H1 (cell line): ENCODE measurements at regions not wholly inside any gene's neighbourhood (a gene's known extent, or its start where the extent isn't known, plus 50 kb on each side); places are given as distances from the start of the nearest gene placed in this dataset.

Source experiments
- CBX8 ChIP-seq: fragments of 300-800, 300-1000 bp; sonication (generic); IDR thresholded peaks from 2 replicates; pipeline ENCODE4 v1.7.1; 2016; ENCODE audit warnings: low read depth, low read length, borderline replicate concordance
- CHD2 ChIP-seq: IDR thresholded peaks from 2 replicates; pipeline ENCODE4 v1.6.1; 2012; ENCODE audit warnings: low read length, improper control_type of control experiment
- CTCF ChIP-seq, 3 experiments: IDR thresholded peaks; 1 replicate in 2 of 3; 2 replicates in 1 of 3; pipeline versions ENCODE4 v1.5.1 to v1.6.1; 2011; ENCODE audit warnings: low read length in 3 of 3, mild to moderate bottlenecking in 3 of 3, inconsistent platforms in 2 of 3, low read depth in 1 of 3, moderate library complexity in 1 of 3; ENCODE audit not compliant: insufficient read depth in 1 of 3; ENCODE audit errors: control extremely low read depth in 1 of 3
- JUN ChIP-seq: IDR thresholded peaks from 2 replicates; pipeline ENCODE4 v1.6.1; 2011; ENCODE audit warnings: low read depth, mild to moderate bottlenecking, improper control_type of control experiment, low read length
- POLR2A ChIP-seq, 2 experiments: IDR thresholded peaks; 1 replicate in 1 of 2; 2 replicates in 1 of 2; pipeline ENCODE4 v1.6.1; 2011; ENCODE audit warnings: low read depth in 2 of 2, low read length in 2 of 2, mild to moderate bottlenecking in 2 of 2; ENCODE audit errors: control extremely low read depth in 1 of 2
- POLR2AphosphoS5 ChIP-seq: IDR thresholded peaks from 2 replicates; pipeline ENCODE4 v1.6.1; 2011; ENCODE audit warnings: low read depth, low read length
- USF2 ChIP-seq: IDR thresholded peaks from 2 replicates; pipeline ENCODE4 v1.6.1; 2011; ENCODE audit warnings: low read length, improper control_type of control experiment

GRCh38 chr18:78526275-78526674, 453.3 kb upstream of the SALL3 start:
- TF ChIP-seq USF2: no peak
- no peak for TF ChIP-seq CHD2
- TF ChIP-seq POLR2A (IDR thresholded peaks at IDR 0.05; ENCODE audit: control extremely low read depth in 1 of 2, low read depth in 2 of 2, low read length in 2 of 2): no peak
- no peak for TF ChIP-seq CBX8
- no peak for TF ChIP-seq JUN
- TF ChIP-seq CTCF (IDR thresholded peaks at IDR 0.05; ENCODE audit: control extremely low read depth in 1 of 3, insufficient read depth in 1 of 3, low read depth in 1 of 3, low read length in 3 of 3): no peak
- no peak for TF ChIP-seq POLR2AphosphoS5
